ENCODE measurements at regions not wholly inside any gene's neighbourhood (a gene's known extent, or its start where the extent isn't known, plus 50 kb on each side); places are given as distances from the start of the nearest gene placed in this dataset.

GRCh38 chr18:70523035-70523791, 234.4 kb downstream of the SOCS6 start:
- no peak for DNase-seq

GRCh38 chr18:70522183-70522680, 233.4 kb downstream of the SOCS6 start:
- DNase-seq = no peak

- no peak for DNase-seq
Observed at GRCh38 chr18:70520867-70521266, 232.0 kb downstream of the SOCS6 start.

- DNase-seq = no peak
Observed at GRCh38 chr18:70513502-70514171, 224.8 kb downstream of the SOCS6 start.

- no peak for DNase-seq
Observed at GRCh38 chr18:70507970-70508369, 219.1 kb downstream of the SOCS6 start.

GRCh38 chr18:70506511-70506910, 217.7 kb downstream of the SOCS6 start:
- no peak for DNase-seq

- no peak for DNase-seq
Observed at GRCh38 chr18:70503060-70503459, 214.2 kb downstream of the SOCS6 start.

GRCh38 chr18:70501358-70501757, 212.5 kb downstream of the SOCS6 start:
- no peak for DNase-seq

GRCh38 chr18:70500748-70501147, 211.9 kb downstream of the SOCS6 start:
- DNase-seq = no peak

- DNase-seq = no peak
Observed at GRCh38 chr18:70499218-70499691, 210.4 kb downstream of the SOCS6 start.

GRCh38 chr18:70496353-70497294, 207.8 kb downstream of the SOCS6 start:
- no peak for DNase-seq

GRCh38 chr18:70494524-70494923, 205.7 kb downstream of the SOCS6 start:
- DNase-seq = no peak

GRCh38 chr18:70493461-70493860, 204.6 kb downstream of the SOCS6 start:
- DNase-seq = no peak

- DNase-seq = peak in 37 of 51 donors; percentile 1 to 80 (median 46)
Observed at GRCh38 chr18:70491734-70492348, 203.0 kb downstream of the SOCS6 start.

- DNase-seq = peak in 20 of 51 donors; percentile 5 to 70 (median 20)
Observed at GRCh38 chr18:70489986-70490933, 201.4 kb downstream of the SOCS6 start.

- DNase-seq = no peak
Observed at GRCh38 chr18:70489571-70489970, 200.7 kb downstream of the SOCS6 start.

GRCh38 chr18:70469916-70470315, 181.1 kb downstream of the SOCS6 start:
- DNase-seq = peak in 23 of 51 donors; percentile 2 to 69 (median 24)

- DNase-seq = peak in 19 of 51 donors; percentile 0 to 75 (median 26)
Observed at GRCh38 chr18:70468861-70469547, 180.2 kb downstream of the SOCS6 start.

Measured in hypothalamus (tissue), 51 donors.